Mesenchymal stem cell (in vitro differentiated cells and primary cell): ENCODE measurements at regions not wholly inside any gene's neighbourhood (a gene's known extent, or its start where the extent isn't known, plus 50 kb on each side); places are given as distances from the start of the nearest gene placed in this dataset.
"Not testable (repeated sequence)": the region's sequence is repeated elsewhere in the genome, so short reads cannot be mapped to it uniquely, and the experiment has no call there.

Experiments
- DNase-seq: peaks from one replicate; pipeline ENCODE4 v3.0.0-alpha.2; 2013
- H2AFZ ChIP-seq: one replicate; pipeline ENCODE4 v1.6.1; 2013; ENCODE audit warnings: low read depth, mild to moderate bottlenecking, control low read depth, inconsistent platforms, low read length, moderate library complexity
- H2AK5ac ChIP-seq: 2 replicates; pipeline ENCODE4 v1.6.1; 2013; ENCODE audit warnings: low read length, moderate library complexity, mild to moderate bottlenecking, inconsistent platforms; ENCODE audit not compliant: severe bottlenecking
- H2BK120ac ChIP-seq: one replicate; pipeline ENCODE4 v1.6.1; 2013; ENCODE audit warnings: low read depth, mild to moderate bottlenecking, inconsistent platforms, low read length, moderate library complexity
- H2BK12ac ChIP-seq, 2 experiments: one replicate each; pipeline ENCODE4 v1.6.1; 2013; ENCODE audit warnings: inconsistent platforms in 2 of 2, low read length in 2 of 2, mild to moderate bottlenecking in 2 of 2, moderate library complexity in 2 of 2, control low read depth in 1 of 2
- H2BK15ac ChIP-seq: one replicate; pipeline ENCODE4 v1.6.1; 2013; ENCODE audit warnings: mild to moderate bottlenecking, low read depth, inconsistent platforms; ENCODE audit not compliant: poor library complexity, severe bottlenecking
- H2BK5ac ChIP-seq: 2 replicates; pipeline ENCODE4 v1.6.1; 2013; ENCODE audit warnings: low read depth, mild to moderate bottlenecking, low read length, control low read depth, inconsistent platforms; ENCODE audit not compliant: poor library complexity, severe bottlenecking
- H3K14ac ChIP-seq, 2 experiments: one replicate each; pipeline ENCODE4 v1.6.1; 2013; ENCODE audit warnings: inconsistent platforms in 2 of 2, low read length in 2 of 2, control low read depth in 1 of 2, mild to moderate bottlenecking in 1 of 2, moderate library complexity in 1 of 2
- H3K18ac ChIP-seq, 2 experiments: one replicate each; pipeline ENCODE4 v1.6.1; 2013; ENCODE audit warnings: inconsistent platforms in 2 of 2, low read length in 2 of 2, control low read depth in 1 of 2, low read depth in 1 of 2, mild to moderate bottlenecking in 1 of 2
- H3K23ac ChIP-seq, 2 experiments: one replicate each; pipeline ENCODE4 v1.6.1; 2013; ENCODE audit warnings: inconsistent platforms in 2 of 2, low read length in 2 of 2, mild to moderate bottlenecking in 2 of 2, moderate library complexity in 2 of 2, control low read depth in 1 of 2
- H3K27ac ChIP-seq: 2 replicates; pipeline ENCODE4 v1.5.1; 2013; ENCODE audit warnings: mild to moderate bottlenecking, moderate library complexity, low read length, control low read depth, inconsistent platforms; ENCODE audit not compliant: poor library complexity, severe bottlenecking
- H3K27me3 ChIP-seq, 2 experiments: 2 replicates each; pipeline versions ENCODE4 v1.6.1 to v1.7.0; 2013; ENCODE audit warnings: low read length in 2 of 2, mild to moderate bottlenecking in 2 of 2, moderate library complexity in 2 of 2, control low read depth in 1 of 2, inconsistent platforms in 1 of 2; ENCODE audit not compliant: control insufficient read depth in 1 of 2, insufficient read depth in 1 of 2
- H3K36me3 ChIP-seq, 2 experiments: 2 replicates each; pipeline versions ENCODE4 v1.6.1 to v1.7.0; 2013; ENCODE audit warnings: low read length in 2 of 2, control low read depth in 1 of 2, inconsistent platforms in 1 of 2, low read depth in 1 of 2, mild to moderate bottlenecking in 1 of 2; ENCODE audit not compliant: insufficient read depth in 2 of 2, control insufficient read depth in 1 of 2
- H3K4ac ChIP-seq, 2 experiments: one replicate each; pipeline ENCODE4 v1.6.1; 2013; ENCODE audit warnings: inconsistent platforms in 2 of 2, low read length in 2 of 2, mild to moderate bottlenecking in 2 of 2, moderate library complexity in 2 of 2, control low read depth in 1 of 2, low read depth in 1 of 2
- H3K4me1 ChIP-seq: 2 replicates; pipeline ENCODE4 v1.6.1; 2013; ENCODE audit warnings: low read depth, low read length, control low read depth; ENCODE audit not compliant: control insufficient read depth, insufficient read depth
- H3K4me2 ChIP-seq: 2 replicates; pipeline ENCODE4 v1.6.1; 2013; ENCODE audit warnings: low read length, mild to moderate bottlenecking, inconsistent platforms; ENCODE audit not compliant: poor library complexity, severe bottlenecking
- H3K4me3 ChIP-seq, 2 experiments: 2 replicates each; pipeline versions ENCODE4 v1.5.1 to v1.7.0; 2013; ENCODE audit warnings: low read length in 2 of 2, mild to moderate bottlenecking in 2 of 2, control low read depth in 1 of 2, low read depth in 1 of 2; ENCODE audit not compliant: insufficient read depth in 1 of 2
- H3K79me1 ChIP-seq: replicated peaks from 2 replicates; pipeline ENCODE4 v1.6.1; 2013; ENCODE audit warnings: mild to moderate bottlenecking, control low read depth, low read length, inconsistent platforms; ENCODE audit not compliant: poor library complexity, severe bottlenecking
- H3K9ac ChIP-seq: 2 replicates; pipeline ENCODE4 v1.7.0; 2013; ENCODE audit warnings: mild to moderate bottlenecking, low read length, moderate library complexity
- H3K9me3 ChIP-seq: 2 replicates; pipeline ENCODE4 v1.7.0; 2013; ENCODE audit warnings: mild to moderate bottlenecking, low read length; ENCODE audit not compliant: control insufficient read depth
- H4K8ac ChIP-seq: one replicate; pipeline ENCODE4 v1.6.1; 2013; ENCODE audit warnings: inconsistent platforms, mild to moderate bottlenecking, low read length, moderate library complexity
- H4K91ac ChIP-seq: one replicate; pipeline ENCODE4 v1.6.1; 2013; ENCODE audit warnings: mild to moderate bottlenecking, low read length, inconsistent platforms
- WGBS: methylation state at CpG from one replicate; pipeline ENCODE4 v1.1.7; 2013; ENCODE audit warnings: mixed read lengths; 5-methylcytosine and 5-hydroxymethylcytosine counted together

GRCh38 chr16:60949800-60950199, 1086.4 kb downstream of the CDH8 start:
- H2BK15ac ChIP-seq: no peak overlapping the region
- no peaks in the 10 kb centered on the region for H3K27me3 ChIP-seq
- 75% methylated on average over 4 of the region's 5 CpGs for WGBS
- H2AK5ac ChIP-seq: no peak overlapping the region
- H3K36me3 ChIP-seq: no peaks in the 10 kb centered on the region
- no peak overlapping the region for H3K9ac ChIP-seq
- no peak overlapping the region for H2BK12ac ChIP-seq
- peaks cover 13% of the 10 kb centered on the region for H3K9me3 ChIP-seq
- H3K18ac ChIP-seq: no peak overlapping the region
- H3K27ac ChIP-seq: no peak overlapping the region
- no peak overlapping the region for H2AFZ ChIP-seq
- DNase-seq: no peak
- no peak overlapping the region for H2BK120ac ChIP-seq
- H3K4ac ChIP-seq: no peak overlapping the region
- H3K14ac ChIP-seq: no peak overlapping the region
- no peak overlapping the region for H4K91ac ChIP-seq
- no peak overlapping the region for H3K23ac ChIP-seq
- no peak overlapping the region for H3K4me2 ChIP-seq
- no peak overlapping the region for H3K4me3 ChIP-seq
- no peak overlapping the region for H2BK5ac ChIP-seq
- H3K79me1 ChIP-seq: no peaks in the 10 kb centered on the region
- H4K8ac ChIP-seq: no peak overlapping the region
- H3K4me1 ChIP-seq: no peaks in the 10 kb centered on the region

DNA sequence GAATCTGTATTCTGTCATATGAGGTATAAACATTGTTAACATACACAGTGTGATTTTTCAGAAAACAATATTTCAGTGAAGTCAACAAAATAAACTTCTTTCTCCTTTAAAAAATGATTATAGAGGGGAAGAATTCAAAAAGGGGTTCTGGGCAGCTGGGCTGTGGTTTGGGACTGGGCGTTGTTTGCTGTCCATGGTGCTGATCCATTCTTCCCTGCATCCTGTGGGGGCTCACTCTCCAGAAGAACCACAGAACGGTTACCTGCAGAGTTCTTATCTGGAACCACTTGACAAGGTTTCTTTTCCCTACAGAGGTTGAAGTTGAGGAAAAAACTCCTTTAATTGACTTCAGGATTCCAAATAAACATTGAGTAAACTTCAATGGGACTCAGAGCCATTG, 1091.0 kb downstream of the CDH8 start:
- Histone ChIP-seq H3K9ac (no peak overlapping the region), H3K23ac (no peak overlapping the region), H3K79me1 (no peaks in the 10 kb centered on the region), H2BK5ac (no peak overlapping the region), H3K4me2 (no peak overlapping the region), H2BK15ac (no peak overlapping the region), H2BK12ac (no peak overlapping the region), H3K9me3 (peaks cover 3% of the 10 kb centered on the region), H4K8ac (no peak overlapping the region), H3K18ac (no peak overlapping the region), H3K27ac (no peak overlapping the region), H3K4ac (no peak overlapping the region), H3K4me1 (no peaks in the 10 kb centered on the region), H3K36me3 (no peaks in the 10 kb centered on the region), H2BK120ac (no peak overlapping the region), H4K91ac (no peak overlapping the region), H3K4me3 (no peak overlapping the region), H3K27me3 (no peaks in the 10 kb centered on the region), H2AK5ac (no peak overlapping the region), H2AFZ (no peak overlapping the region), H3K14ac (no peak overlapping the region)
- no peak for DNase-seq
- 0% methylated on average over 1 of the region's 2 CpGs for WGBS

DNA sequence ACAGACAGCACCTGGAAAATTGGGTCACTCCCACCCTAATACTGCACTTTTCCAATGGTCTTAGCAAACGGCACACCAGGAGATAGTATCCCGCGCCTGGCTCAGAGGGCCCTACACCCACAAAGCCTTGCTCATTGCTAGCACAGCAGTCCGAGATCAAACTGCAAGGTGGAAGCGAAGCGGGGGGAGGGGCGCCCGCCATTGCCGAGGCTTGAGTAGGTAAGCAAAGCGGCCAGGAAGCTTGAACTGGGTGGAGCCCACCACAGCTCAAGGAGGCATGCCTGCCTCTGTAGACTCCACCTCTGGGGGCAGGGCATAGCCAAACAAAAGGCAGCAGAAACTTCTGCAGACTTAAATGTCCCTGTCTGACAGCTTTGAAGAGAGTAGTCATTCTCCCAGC, 1100.0 kb downstream of the CDH8 start:
- not testable (repeated sequence) for H3K9me3 ChIP-seq, H2BK5ac ChIP-seq, H3K36me3 ChIP-seq, H4K91ac ChIP-seq, H3K27me3 ChIP-seq, DNase-seq, H3K27ac ChIP-seq, H3K4ac ChIP-seq, H3K4me2 ChIP-seq, H2AK5ac ChIP-seq, H3K79me1 ChIP-seq, H3K9ac ChIP-seq, H2AFZ ChIP-seq, H2BK15ac ChIP-seq, H2BK12ac ChIP-seq, H3K18ac ChIP-seq, H3K4me1 ChIP-seq, H3K4me3 ChIP-seq, H3K23ac ChIP-seq, H4K8ac ChIP-seq, H2BK120ac ChIP-seq, H3K14ac ChIP-seq
- 87% methylated on average over 10 of the region's 10 CpGs for WGBS

DNA sequence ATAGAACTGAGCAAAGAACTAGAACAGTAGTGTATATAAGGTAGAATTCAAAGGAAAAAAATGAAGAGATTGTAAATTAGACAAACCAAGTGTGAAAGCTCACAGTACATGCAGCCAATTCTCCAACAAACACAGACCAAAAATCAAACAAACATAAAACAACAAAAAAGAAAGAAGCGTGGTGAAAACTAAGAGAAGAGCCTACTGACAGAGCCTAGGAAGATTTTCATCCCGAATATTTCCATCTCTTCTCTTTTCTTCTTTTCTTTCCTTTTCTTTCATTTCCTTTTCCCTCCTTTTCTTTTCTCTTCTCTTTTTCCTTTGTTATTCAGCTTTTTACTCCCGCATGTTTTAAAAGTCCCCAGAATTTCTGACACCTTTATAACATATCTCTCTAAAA, 1103.6 kb downstream of the CDH8 start:
- H3K36me3 ChIP-seq: no peaks in the 10 kb centered on the region
- no peak overlapping the region for H3K14ac ChIP-seq
- no peak overlapping the region for H2BK120ac ChIP-seq
- no peak overlapping the region for H3K4me2 ChIP-seq
- no peak overlapping the region for H3K4ac ChIP-seq
- no peaks in the 10 kb centered on the region for H3K27me3 ChIP-seq
- WGBS: 79% methylated on average over 3 of the region's 3 CpGs
- no peak overlapping the region for H3K18ac ChIP-seq
- H2AFZ ChIP-seq: no peak overlapping the region
- no peak overlapping the region for H3K4me3 ChIP-seq
- no peak overlapping the region for H3K9ac ChIP-seq
- H3K9me3 ChIP-seq: peaks cover 3% of the 10 kb centered on the region
- H3K79me1 ChIP-seq: no peaks in the 10 kb centered on the region
- H3K23ac ChIP-seq: no peak overlapping the region
- H2BK12ac ChIP-seq: no peak overlapping the region
- no peak overlapping the region for H4K8ac ChIP-seq
- H3K27ac ChIP-seq: no peak overlapping the region
- no peaks in the 10 kb centered on the region for H3K4me1 ChIP-seq
- no peak for DNase-seq
- H2BK5ac ChIP-seq: no peak overlapping the region
- H2BK15ac ChIP-seq: no peak overlapping the region
- H2AK5ac ChIP-seq: no peak overlapping the region
- no peak overlapping the region for H4K91ac ChIP-seq
